ENCODE measurements at regions not wholly inside any gene's neighbourhood (a gene's known extent, or its start where the extent isn't known, plus 50 kb on each side); places are given as distances from the start of the nearest gene placed in this dataset.

DNA sequence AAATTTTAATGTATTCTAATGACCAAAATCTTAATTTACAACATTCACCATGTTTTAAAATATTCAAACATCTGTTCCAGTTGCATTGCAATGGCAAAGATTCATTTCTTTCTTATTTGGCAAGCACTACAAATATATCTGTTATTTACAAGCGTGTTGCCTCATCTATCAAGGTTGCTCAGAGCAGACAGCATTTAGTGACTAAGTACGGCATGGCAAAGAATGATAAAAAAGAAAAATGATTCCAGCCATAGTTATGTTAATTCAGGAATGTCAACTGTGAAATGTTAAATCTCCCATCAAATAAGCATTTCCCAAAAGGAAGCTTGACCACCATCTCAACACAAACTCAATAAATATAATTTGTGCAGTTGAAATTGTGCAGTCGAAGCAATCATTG lies 312.1 kb downstream of the SEC23A start:
- ATAC-seq (no peak), DNase-seq (no peak)
- Mint-ChIP-seq H3K36me3 (ENCODE audit: low read depth) (no peaks in the 10 kb centered on the region), H3K27me3 (no peaks in the 10 kb centered on the region), H3K27ac (no peak overlapping the region), H3K9me3 (no peaks in the 10 kb centered on the region), H3K4me3 (no peak overlapping the region), H3K4me1 (no peaks in the 10 kb centered on the region)

DNA sequence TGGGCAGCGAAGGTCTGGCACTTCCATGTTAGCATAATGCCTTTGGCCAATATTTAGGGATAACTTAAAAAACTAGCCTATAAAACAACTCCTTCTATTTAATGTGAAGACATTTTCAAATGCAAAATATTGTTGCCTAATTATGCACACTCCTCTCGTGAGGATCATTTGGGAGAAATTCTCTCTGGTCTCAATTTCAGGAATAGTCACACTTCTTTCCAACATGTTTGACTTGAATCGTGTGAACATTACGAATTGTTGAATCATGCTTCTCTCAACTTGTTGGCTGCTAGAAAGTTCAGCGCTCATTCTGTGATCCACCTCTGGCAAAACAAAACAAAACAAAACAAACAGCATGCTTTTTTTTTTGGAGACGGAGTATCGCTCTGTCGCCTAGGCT lies 313.2 kb downstream of the SEC23A start:
- H3K27ac Mint-ChIP-seq: no peak overlapping the region
- H3K36me3 Mint-ChIP-seq (ENCODE audit: low read depth): no peaks in the 10 kb centered on the region
- no peaks in the 10 kb centered on the region for H3K27me3 Mint-ChIP-seq
- no peak for ATAC-seq
- no peak overlapping the region for H3K4me3 Mint-ChIP-seq
- DNase-seq: no peak
- H3K9me3 Mint-ChIP-seq: no peaks in the 10 kb centered on the region
- H3K4me1 Mint-ChIP-seq: no peaks in the 10 kb centered on the region

DNA sequence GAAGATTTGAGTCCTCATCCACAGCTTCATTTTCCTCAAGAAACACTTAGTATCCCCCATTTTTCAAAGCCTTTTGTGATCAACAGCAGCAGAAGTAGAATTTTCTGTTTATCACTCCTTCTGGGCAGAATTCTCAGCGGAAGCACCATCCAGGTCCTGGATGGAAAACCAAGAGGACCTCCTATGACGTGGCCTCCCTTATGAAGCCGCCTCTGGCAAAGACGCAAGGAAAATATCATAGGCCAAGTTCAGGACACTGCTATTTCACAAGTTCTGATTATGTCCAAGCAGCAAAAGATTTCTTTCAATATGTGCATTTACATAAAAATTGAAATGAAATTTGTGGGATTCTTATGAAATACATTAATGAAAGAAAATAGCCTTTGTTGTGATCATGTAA lies 315.0 kb downstream of the SEC23A start:
- no peak overlapping the region for H3K4me3 Mint-ChIP-seq
- H3K27me3 Mint-ChIP-seq: no peaks in the 10 kb centered on the region
- no peaks in the 10 kb centered on the region for H3K4me1 Mint-ChIP-seq
- ATAC-seq (no peak), DNase-seq (no peak)
- H3K27ac Mint-ChIP-seq: no peak overlapping the region
- H3K9me3 Mint-ChIP-seq: no peaks in the 10 kb centered on the region
- no peaks in the 10 kb centered on the region for H3K36me3 Mint-ChIP-seq (ENCODE audit: low read depth)

DNA sequence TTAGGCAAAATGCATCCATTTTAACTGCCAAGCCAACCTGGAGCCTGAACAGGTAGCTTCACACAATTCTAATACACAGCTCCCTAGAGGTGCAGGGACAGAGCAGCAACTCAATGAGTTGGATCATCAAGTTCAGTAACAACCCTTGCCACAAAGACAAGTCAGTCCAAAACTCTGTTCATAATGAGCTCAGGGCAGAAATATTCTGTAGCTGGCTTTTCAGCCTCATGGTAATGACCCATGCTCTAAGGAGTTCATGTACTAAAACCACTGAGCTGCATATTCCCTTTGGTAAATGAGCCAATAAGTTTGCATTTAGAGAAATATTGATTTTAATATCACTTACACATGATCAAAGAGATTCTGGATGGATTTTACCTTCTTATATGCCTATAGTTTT lies 316.1 kb downstream of the SEC23A start:
- no peak for DNase-seq
- Mint-ChIP-seq H3K27ac (no peak overlapping the region), H3K27me3 (no peaks in the 10 kb centered on the region), H3K36me3 (ENCODE audit: low read depth) (no peaks in the 10 kb centered on the region), H3K4me3 (no peak overlapping the region), H3K9me3 (no peaks in the 10 kb centered on the region), H3K4me1 (no peaks in the 10 kb centered on the region)
- ATAC-seq: no peak

DNA sequence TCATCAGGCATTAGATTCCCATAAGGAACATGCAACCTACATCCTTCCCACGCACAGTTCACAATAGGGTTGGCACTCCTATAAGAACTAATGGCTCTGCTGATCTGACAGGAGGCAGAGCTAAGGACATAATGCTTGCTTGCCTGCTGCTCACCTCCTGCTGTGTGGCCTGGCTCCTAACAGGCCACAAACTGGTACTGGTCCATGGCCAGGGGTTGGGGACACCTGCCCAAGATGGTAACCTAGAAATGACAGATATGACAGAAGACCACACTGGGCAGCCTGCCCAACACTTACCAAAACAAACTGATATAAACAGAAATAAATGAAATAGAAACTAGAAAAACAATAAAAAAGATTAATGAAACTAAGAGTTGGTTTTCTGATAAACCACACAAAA lies 325.6 kb downstream of the SEC23A start:
- Mint-ChIP-seq H3K4me1 (no peaks in the 10 kb centered on the region), H3K9me3 (no peaks in the 10 kb centered on the region), H3K27me3 (no peaks in the 10 kb centered on the region), H3K27ac (no peak overlapping the region), H3K36me3 (ENCODE audit: low read depth) (no peaks in the 10 kb centered on the region), H3K4me3 (no peak overlapping the region)
- DNase-seq (no peak), ATAC-seq (no peak)

DNA sequence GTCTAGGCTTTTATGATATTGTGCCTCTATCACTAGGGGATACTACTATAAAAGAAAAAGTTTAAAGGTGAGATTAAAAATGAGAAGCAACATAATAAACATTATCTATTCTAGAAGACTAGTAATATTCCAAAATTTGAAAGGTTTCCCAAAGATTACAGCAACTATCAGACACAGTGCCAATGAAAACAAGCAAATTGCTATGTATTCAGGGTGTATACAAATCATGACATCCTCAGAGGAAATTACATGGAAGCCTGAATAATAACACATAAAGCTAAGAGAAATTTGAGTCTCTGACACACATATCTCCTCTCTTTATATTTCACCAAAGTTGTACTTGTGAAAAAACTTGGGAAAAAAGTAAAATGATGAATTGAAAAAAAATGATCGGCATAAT lies 327.0 kb downstream of the SEC23A start:
- no peaks in the 10 kb centered on the region for H3K36me3 Mint-ChIP-seq (ENCODE audit: low read depth)
- H3K4me3 Mint-ChIP-seq: no peak overlapping the region

DNA sequence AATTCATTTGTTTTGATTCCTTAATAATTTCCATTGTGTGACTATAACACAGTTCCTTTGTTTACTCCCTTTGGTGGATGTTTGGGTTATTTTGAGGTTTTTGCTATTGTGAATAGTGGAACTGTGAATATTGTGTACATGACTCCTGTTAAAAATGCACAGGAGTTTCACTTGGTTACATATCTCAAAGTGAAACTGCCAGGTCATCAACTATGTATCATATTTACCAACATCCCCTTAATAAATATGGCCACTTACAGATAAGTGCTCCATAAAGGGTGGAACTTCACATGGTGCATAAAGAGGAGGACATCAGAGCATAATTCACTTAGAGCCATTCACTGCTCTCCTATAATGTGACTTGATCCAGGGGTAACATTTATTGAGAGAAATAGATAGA lies 328.9 kb downstream of the SEC23A start:
- no peaks in the 10 kb centered on the region for H3K9me3 Mint-ChIP-seq
- H3K4me3 Mint-ChIP-seq: no peak overlapping the region
- H3K27ac Mint-ChIP-seq: no peak overlapping the region
- no peak for ATAC-seq
- H3K36me3 Mint-ChIP-seq (ENCODE audit: low read depth): no peaks in the 10 kb centered on the region
- DNase-seq: no peak
- H3K27me3 Mint-ChIP-seq: no peaks in the 10 kb centered on the region
- no peaks in the 10 kb centered on the region for H3K4me1 Mint-ChIP-seq

More for the DNA sequence above, 327.0 kb downstream of the SEC23A start:
- ATAC-seq (no peak), DNase-seq (no peak)
- H3K9me3 Mint-ChIP-seq: no peaks in the 10 kb centered on the region
- H3K27me3 Mint-ChIP-seq: no peaks in the 10 kb centered on the region
- no peaks in the 10 kb centered on the region for H3K4me1 Mint-ChIP-seq
- no peak overlapping the region for H3K27ac Mint-ChIP-seq

DNA sequence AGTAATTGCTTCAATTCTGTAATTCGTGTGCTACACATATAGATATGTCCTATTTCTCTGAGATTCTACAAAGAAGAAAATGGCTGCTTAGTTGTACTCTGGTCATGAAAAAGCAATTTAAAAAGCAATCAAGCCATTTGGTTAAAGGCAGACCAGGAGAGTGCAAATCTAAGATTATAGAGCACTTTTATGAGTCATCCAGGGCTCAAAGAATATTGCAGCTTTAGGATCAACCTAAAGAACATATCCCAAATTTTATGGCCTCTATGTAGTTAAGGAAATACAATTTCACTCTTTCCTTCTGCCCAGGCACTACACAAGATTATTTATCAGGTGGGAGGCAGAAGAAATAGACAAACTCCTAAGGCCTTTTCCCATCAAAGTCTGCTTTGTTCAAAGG lies 332.8 kb downstream of the SEC23A start:
- DNase-seq (no peak), ATAC-seq (no peak)
- Mint-ChIP-seq H3K36me3 (ENCODE audit: low read depth) (no peaks in the 10 kb centered on the region), H3K9me3 (no peaks in the 10 kb centered on the region), H3K27me3 (no peaks in the 10 kb centered on the region), H3K27ac (no peak overlapping the region), H3K4me1 (no peaks in the 10 kb centered on the region), H3K4me3 (no peak overlapping the region)

DNA sequence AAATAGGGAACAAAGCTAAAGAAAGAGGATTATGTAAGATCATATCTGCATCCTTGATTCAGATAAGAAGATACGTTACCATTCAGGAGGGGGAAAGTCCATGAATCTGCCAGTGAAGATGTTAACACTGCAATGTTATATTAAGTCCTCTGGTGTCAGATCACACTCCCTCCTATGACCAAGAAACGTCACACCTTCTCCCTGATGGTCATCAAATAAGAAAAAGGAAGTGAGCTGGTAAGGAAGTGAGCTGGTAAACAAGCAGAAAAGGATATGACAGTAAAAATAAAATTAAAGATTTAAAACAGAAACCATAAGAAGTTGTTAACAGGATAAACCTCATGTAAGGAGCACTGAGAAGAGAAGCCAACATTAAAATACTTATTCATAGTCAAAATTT lies 340.2 kb downstream of the SEC23A start:
- ATAC-seq (no peak), DNase-seq (no peak)
- Mint-ChIP-seq H3K9me3 (no peaks in the 10 kb centered on the region), H3K36me3 (ENCODE audit: low read depth) (no peaks in the 10 kb centered on the region), H3K27me3 (no peaks in the 10 kb centered on the region), H3K4me3 (no peak overlapping the region), H3K4me1 (no peaks in the 10 kb centered on the region), H3K27ac (no peak overlapping the region)

DNA sequence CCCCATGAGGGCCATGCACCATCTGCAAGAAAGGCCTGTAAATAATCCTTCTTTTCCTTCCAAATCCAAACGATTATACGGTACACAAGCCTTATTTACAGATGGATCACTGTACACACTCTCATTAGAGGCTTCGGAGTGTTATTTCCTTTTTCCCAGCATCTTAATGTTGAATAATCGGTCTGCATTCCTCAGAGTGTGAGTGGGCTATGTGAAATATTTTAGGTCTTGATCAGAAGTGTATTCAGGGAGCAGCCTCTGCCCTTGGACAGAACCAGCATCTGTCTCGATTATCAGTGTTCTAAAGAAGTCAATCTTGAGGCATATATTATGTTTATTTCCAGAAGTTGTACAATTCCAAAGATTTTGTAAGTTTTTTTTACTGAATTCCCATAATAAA lies 340.6 kb downstream of the SEC23A start:
- H3K4me3 Mint-ChIP-seq: no peak overlapping the region
- no peaks in the 10 kb centered on the region for H3K4me1 Mint-ChIP-seq
- H3K36me3 Mint-ChIP-seq (ENCODE audit: low read depth): no peaks in the 10 kb centered on the region
- no peak overlapping the region for H3K27ac Mint-ChIP-seq
- H3K9me3 Mint-ChIP-seq: no peaks in the 10 kb centered on the region
- H3K27me3 Mint-ChIP-seq: no peaks in the 10 kb centered on the region
- DNase-seq (no peak), ATAC-seq (no peak)

DNA sequence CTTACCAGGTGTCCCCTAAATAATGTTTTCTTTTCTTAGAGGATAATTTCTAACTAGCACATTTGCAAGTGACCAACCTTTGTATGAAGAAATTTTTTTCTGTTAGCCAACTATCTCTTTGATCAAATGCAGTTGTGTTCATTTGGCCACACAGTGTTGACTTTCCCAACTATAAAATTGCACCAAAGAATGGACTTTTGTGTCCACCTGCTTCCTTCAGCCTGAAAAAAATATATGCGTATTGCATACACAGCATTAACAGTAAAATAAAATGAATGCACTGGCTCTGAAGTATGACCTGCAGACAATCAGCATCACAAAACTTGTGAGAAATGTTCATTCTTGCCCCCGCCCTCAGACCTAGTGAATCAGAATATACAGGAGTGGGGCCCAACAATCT lies 342.0 kb downstream of the SEC23A start:
- H3K36me3 Mint-ChIP-seq (ENCODE audit: low read depth): no peaks in the 10 kb centered on the region
- H3K4me3 Mint-ChIP-seq: no peak overlapping the region
- no peaks in the 10 kb centered on the region for H3K4me1 Mint-ChIP-seq
- ATAC-seq (no peak), DNase-seq (no peak)
- no peaks in the 10 kb centered on the region for H3K27me3 Mint-ChIP-seq
- no peaks in the 10 kb centered on the region for H3K9me3 Mint-ChIP-seq
- no peak overlapping the region for H3K27ac Mint-ChIP-seq

DNA sequence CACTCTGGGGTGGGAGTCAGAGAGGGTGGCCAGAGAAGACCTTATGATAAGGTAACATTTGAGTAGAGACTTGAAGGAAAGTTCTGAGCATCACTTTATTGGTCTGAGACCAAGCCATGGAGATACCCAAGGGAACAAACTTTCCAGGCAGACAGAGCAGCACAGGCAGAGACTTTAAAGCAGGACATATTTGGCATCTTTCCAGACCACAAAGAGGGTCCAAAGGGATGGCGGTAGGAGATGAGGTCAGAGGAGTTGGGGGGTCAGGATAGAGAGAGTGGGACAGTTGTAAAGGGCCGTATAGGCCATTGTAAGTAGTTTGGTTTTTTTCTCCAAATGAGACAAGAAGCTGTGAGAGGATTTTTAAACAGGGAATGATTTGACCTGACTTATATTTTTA lies 344.4 kb downstream of the SEC23A start:
- Mint-ChIP-seq H3K4me3 (no peak overlapping the region), H3K9me3 (no peaks in the 10 kb centered on the region), H3K27ac (no peak overlapping the region), H3K36me3 (ENCODE audit: low read depth) (no peaks in the 10 kb centered on the region), H3K4me1 (no peaks in the 10 kb centered on the region), H3K27me3 (no peaks in the 10 kb centered on the region)
- DNase-seq (no peak), ATAC-seq (no peak)

DNA sequence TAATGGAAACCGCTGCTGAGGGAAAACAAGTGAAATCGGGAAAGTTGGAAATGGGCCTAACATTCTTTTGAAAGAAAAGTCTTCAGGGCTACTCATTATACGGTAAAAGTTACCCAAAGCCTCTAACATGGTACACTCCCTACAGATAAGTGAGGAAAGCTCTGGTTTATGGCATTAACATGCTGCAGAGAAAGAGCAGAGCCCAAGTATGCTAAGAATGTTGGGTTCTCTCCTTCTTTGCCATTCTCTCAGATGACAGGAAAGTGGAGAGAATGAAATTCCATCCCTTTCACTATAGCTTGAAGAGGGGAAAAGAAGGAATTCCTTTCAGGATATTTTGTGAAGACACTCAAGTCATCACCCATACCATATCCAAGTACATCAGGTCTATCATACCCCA lies 348.0 kb downstream of the SEC23A start:
- Mint-ChIP-seq H3K9me3 (no peaks in the 10 kb centered on the region), H3K27me3 (no peaks in the 10 kb centered on the region), H3K27ac (no peak overlapping the region), H3K4me3 (no peak overlapping the region), H3K36me3 (ENCODE audit: low read depth) (no peaks in the 10 kb centered on the region), H3K4me1 (no peaks in the 10 kb centered on the region)
- ATAC-seq (no peak), DNase-seq (no peak)

DNA sequence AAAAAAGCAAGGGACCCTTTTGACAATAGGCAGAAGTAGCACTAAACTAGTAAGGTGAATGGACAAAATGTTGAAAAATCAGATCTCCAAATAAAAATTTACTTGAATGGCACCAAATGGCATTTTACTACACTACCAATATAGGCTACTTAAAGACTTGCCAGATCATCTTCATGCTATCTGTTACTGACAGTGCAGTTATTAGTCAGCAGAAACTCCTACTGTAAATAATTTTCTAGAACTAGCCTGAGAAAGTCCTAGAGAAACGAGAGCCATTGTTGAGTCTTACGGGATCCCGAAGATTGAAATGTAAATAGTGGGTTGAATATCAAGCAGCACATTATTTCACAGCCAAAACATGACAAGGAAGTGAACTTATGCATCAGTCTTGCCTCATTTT lies 350.3 kb downstream of the SEC23A start:
- Mint-ChIP-seq H3K27me3 (peaks cover 1% of the 10 kb centered on the region), H3K27ac (no peak overlapping the region), H3K36me3 (ENCODE audit: low read depth) (no peaks in the 10 kb centered on the region), H3K9me3 (no peaks in the 10 kb centered on the region), H3K4me3 (no peak overlapping the region), H3K4me1 (no peaks in the 10 kb centered on the region)
- ATAC-seq: no peak
- no peak for DNase-seq

DNA sequence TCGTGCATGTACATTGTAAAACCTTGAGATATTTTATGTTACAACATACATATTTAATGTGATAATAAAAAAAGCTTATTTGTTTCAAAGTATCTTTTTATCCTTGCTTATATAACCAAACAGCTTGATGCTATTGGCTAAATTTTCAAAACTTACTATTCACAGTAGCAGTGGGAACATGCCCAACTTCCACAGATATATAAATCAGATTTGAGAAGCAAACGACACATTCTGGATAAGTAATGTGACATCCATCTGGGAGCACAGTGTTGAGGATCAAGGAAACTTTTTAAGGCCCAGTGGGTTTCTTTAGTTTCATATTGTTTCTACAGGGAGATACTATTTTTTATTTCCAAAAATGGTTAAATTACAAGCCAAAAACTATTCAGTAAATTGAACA lies 350.7 kb downstream of the SEC23A start:
- ATAC-seq (no peak), DNase-seq (no peak)
- Mint-ChIP-seq H3K27ac (no peak overlapping the region), H3K27me3 (peaks cover 1% of the 10 kb centered on the region), H3K4me1 (no peaks in the 10 kb centered on the region), H3K36me3 (ENCODE audit: low read depth) (no peaks in the 10 kb centered on the region), H3K4me3 (no peak overlapping the region), H3K9me3 (no peaks in the 10 kb centered on the region)

DNA sequence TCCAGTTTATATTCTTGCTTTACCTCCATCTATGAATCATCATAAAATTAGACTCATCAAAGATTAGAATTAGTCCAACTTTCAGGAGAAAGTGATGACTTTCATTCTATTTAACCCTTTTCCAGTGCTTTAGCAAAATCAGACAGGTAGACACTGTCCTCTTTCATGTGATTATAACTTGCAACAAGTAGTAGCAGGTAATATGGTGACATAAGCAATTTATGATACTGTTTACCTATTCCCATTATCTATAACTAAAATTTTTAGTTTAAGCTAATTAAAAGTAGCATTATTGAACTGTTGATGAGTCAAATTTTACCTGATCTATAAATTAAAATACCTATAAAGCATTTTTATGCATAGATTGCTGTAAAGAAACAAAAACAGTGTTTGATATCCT lies 351.6 kb downstream of the SEC23A start:
- H3K4me1 Mint-ChIP-seq: no peaks in the 10 kb centered on the region
- ATAC-seq: no peak
- H3K9me3 Mint-ChIP-seq: no peaks in the 10 kb centered on the region

More for the DNA sequence above, 351.6 kb downstream of the SEC23A start:
- Mint-ChIP-seq H3K36me3 (ENCODE audit: low read depth) (no peaks in the 10 kb centered on the region), H3K27ac (no peak overlapping the region), H3K4me3 (no peak overlapping the region), H3K27me3 (peaks cover 1% of the 10 kb centered on the region)
- DNase-seq: no peak
